Activated naive CD4-positive, alpha-beta T cell treated with anti-CD3 and anti-CD28 coated beads, Interleukin-2, amount 50 U/mL, for 72 hours (primary cell): ENCODE measurements at regions not wholly inside any gene's neighbourhood (a gene's known extent, or its start where the extent isn't known, plus 50 kb on each side); places are given as distances from the start of the nearest gene placed in this dataset.

ENCODE experiments used
- ATAC-seq, 2 donors: fragments of 150-1000 bp; cut with Tn5 transposase; 2 replicates each; pipeline ENCODE4 v1.10.0; 2021; ENCODE audit warnings: mild to moderate bottlenecking in 2 of 2, moderate library complexity in 2 of 2
- DNase-seq, 2 donors: peaks; one replicate each; pipeline ENCODE4 v3.0.0; 2021 to 2022; ENCODE audit warnings: low spot score in 2 of 2
- H3K27ac Mint-ChIP-seq, 2 donors: one replicate each; pipeline ENCODE4 v1.8.0; 2022; ENCODE audit warnings: mild to moderate bottlenecking in 2 of 2, mixed read lengths in 2 of 2
- H3K36me3 Mint-ChIP-seq, 2 donors: one replicate each; pipeline ENCODE4 v1.8.0; 2022; ENCODE audit warnings: mixed read lengths in 2 of 2
- H3K9me3 Mint-ChIP-seq, 2 donors: one replicate each; pipeline ENCODE4 v1.8.0; 2022; ENCODE audit warnings: mixed read lengths in 2 of 2

DNA sequence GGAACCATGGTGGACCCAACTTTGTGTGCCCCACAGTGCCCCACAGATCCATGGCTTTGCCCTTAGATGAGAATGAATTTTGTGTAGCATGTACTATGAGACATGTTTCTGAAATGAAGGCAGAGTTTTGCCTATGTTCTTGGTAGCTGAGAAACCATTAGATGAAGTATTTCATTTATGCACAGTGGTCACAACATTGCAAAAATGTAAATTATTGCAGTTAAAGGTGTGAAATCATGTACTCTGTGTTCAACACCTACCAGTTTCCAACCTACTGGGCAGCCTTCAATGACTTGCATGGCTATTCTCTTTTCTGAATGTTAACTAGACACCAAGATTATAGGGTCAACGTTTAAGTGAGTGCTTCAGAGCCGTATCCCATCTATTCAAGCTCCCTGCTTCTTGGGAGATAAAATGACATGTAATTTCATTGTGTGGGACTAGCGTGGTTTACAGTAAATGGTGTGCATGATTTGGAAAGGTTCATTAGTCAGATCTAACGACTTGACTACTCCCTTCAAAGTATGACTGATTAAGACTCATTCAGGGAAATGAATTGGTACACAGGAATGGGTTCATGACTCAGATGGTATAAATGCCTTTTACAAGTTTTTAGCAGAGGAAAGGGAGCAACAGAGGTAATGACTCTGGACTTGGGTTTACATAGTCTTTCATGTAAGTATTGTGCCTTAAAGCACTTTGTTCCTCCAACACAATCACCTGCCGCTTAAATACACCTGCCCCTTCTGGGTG lies 106.1 kb upstream of the AKIRIN2 start:
- peak overlapping the region in 1 of 2 donors; percentile 87 for H3K27ac Mint-ChIP-seq
- ATAC-seq: peak; percentile 92 to 98
- no peaks in the 10 kb centered on the region for H3K9me3 Mint-ChIP-seq
- no peaks in the 10 kb centered on the region for H3K36me3 Mint-ChIP-seq
- DNase-seq: peak in 1 of 2 donors; percentile 41

DNA sequence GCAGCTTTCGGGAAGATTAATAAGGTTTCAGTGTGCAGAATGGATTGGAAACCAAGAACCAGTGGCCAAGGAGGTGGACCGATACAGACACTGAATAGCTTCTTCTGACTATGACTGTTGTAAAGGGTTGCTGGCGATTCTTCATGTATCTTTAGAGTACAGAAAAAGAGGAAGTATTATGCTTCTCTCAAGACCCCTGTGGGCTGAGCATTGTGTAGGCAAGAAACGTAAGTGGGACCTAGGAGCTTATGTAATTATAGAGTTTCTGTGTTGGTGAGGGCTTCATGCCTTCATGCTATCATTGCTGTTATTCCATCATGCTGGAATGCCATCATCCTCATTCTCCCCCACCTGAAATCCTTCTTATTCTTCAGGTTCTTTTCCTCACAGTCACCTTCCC lies 105.4 kb upstream of the AKIRIN2 start:
- H3K27ac Mint-ChIP-seq: no peak overlapping the region
- no peaks in the 10 kb centered on the region for H3K36me3 Mint-ChIP-seq
- no peaks in the 10 kb centered on the region for H3K9me3 Mint-ChIP-seq

DNA sequence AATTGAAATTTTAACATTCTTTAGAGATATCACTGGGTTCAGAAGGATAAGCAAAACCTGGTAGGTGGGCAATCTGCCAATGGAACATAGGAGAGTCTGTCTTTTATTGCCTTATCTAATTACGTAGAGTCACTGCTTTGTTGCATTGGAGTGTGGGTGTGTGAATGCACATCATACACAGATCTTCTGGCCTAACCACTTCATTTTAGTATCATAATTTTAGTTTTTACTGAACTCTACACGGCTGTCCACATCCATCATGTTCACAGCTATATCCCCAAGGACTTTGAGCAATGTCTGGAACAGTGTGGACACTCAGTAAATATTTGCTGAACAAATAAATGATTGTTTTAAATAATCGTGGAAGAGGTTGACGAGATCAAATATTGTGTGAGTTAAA lies 104.6 kb upstream of the AKIRIN2 start:
- Mint-ChIP-seq H3K9me3 (no peaks in the 10 kb centered on the region), H3K36me3 (no peaks in the 10 kb centered on the region), H3K27ac (no peak overlapping the region)
- no peak for DNase-seq
- ATAC-seq: no peak

More for the DNA sequence above, 105.4 kb upstream of the AKIRIN2 start:
- no peak for ATAC-seq
- DNase-seq: no peak

DNA sequence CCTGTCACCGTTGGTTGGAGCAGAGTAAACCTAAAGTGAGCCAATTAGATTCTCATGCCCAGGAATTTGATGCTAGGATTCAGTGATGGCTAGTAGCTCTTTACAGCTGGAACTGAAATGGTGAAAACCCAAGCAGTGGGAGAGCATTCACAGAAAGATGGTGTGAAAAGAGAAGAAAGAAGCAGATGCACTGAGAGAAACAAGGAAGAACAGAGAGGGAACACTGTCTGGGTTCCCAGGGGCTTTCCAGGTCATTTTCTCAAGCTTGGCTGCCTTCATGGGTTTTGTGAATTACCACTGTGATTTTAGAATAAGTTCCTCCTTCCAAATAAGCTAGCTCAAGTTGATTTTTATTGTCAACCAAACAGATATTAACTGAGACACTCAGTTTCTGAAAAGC lies 104.1 kb upstream of the AKIRIN2 start:
- Mint-ChIP-seq H3K9me3 (no peaks in the 10 kb centered on the region), H3K27ac (peak overlapping the region in 1 of 2 donors; percentile 56), H3K36me3 (no peaks in the 10 kb centered on the region)
- ATAC-seq (no peak), DNase-seq (no peak)

GRCh38 chr6:87803791-87804190 lies 101.8 kb upstream of the AKIRIN2 start:
- Mint-ChIP-seq H3K36me3 (no peaks in the 10 kb centered on the region), H3K9me3 (no peaks in the 10 kb centered on the region), H3K27ac (no peak overlapping the region)
- DNase-seq: no peak
- ATAC-seq: no peak

DNA sequence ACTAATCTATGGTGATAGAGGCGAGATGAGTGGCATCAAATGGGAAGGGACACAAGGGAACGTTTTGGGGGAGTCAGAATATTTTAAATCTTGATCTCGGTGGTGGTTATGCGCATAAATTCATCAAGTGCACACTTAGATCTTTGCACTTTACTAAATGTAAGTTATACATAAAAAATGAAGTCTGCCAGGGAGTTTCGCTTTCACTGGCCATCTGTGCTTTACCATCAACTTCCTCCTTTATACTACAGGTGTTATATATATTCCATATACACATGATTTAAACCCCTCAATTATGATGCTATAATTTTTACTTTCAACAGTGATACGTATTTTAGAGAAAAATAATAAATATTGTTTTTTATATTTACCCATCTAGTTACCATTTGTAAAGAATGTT lies 97.6 kb upstream of the AKIRIN2 start:
- ATAC-seq: no peak
- no peaks in the 10 kb centered on the region for H3K36me3 Mint-ChIP-seq
- DNase-seq: no peak
- H3K27ac Mint-ChIP-seq: no peak overlapping the region
- no peaks in the 10 kb centered on the region for H3K9me3 Mint-ChIP-seq

DNA sequence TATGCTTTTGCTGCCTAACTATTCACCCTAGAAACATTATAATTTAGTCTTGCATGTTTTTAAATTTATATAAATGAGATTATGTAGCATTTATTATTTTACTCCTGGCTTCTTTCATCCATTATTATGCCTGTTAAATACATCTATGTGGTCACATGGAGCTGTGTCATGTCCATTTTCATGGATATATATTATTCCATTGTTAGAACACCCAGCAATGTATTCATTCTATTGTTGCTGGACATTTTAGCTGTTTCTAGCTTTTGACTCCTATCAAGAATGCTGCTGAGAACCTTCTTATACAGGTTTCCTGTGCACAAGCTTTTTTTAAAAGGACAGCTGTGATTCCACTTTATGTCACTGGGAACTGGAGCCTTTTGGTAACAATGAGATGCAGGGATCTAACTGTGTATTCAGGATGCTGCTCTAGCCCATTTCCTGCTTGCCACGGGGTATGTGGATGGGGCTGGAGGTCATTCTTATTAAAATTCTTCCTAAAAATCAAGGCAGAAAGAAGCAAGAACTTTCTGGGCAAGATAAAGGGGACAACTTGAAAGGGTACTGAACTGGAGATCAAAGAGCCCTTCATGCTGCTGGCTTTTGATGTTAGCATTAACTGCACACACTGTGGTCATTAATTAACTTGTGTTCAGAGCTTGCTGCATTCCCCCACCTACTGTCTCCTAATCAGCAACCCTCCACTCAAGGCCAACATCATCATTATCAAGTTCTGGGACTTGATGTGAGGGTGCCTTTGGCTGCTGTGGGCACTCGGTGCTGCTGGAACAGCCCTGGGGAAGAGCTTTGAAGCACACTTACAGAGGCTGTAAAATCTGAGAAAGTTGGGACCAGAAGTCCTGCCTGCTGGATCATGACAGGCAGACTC lies 96.6 kb upstream of the AKIRIN2 start:
- no peak for ATAC-seq
- no peaks in the 10 kb centered on the region for H3K36me3 Mint-ChIP-seq
- H3K9me3 Mint-ChIP-seq: no peaks in the 10 kb centered on the region
- DNase-seq: no peak
- H3K27ac Mint-ChIP-seq: no peak overlapping the region

DNA sequence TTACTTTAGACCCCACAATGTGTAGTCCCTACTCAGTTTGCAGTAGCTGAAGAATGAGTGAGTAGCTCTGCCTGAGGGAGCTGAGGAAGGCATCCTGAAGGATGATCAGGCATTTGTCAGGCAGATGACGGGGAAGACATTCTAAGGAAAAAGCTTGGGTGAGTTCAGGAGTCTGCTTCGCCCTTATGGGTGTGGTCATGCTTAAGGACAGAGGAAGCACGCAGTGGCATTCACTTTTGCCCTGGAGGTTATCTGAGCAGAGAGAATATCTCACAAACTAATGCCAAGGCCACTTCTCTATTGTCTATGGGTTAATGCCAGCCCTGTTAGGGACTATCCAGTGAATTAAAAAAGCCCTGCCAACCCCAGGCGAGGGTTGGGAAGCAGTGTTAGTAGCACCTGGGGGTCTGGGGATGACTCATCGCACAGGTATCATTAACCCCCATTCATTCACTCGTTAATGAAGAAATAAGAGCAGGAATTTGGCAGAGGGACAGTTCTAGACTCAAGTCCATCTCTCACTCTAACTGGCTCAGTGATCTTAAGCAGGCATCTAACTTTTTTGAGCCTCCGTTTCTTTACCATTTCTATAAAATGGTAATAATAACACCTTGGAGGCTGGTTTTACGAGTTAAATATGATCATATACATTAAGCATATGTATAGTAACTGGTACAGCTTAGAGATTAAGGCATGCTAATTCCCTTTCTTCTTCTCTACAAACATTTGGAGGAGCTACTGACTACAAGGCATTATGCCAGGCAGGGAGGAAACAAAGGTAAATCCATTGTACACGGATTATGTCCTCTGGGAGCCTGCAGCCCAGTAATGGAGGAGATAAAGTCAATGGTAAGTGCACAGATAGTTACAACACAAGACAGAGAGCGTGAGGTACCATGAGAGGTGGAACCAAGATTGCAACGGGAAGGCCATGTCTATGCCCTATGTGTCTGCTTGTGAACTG lies 93.2 kb upstream of the AKIRIN2 start:
- Mint-ChIP-seq H3K27ac (no peak overlapping the region), H3K36me3 (no peaks in the 10 kb centered on the region), H3K9me3 (no peaks in the 10 kb centered on the region)
- DNase-seq (no peak), ATAC-seq (no peak)

GRCh38 chr6:87793315-87793714 lies 91.3 kb upstream of the AKIRIN2 start:
- Mint-ChIP-seq H3K9me3 (no peaks in the 10 kb centered on the region), H3K36me3 (no peaks in the 10 kb centered on the region), H3K27ac (no peak overlapping the region)
- no peak for ATAC-seq
- no peak for DNase-seq

GRCh38 chr6:87791982-87792381 lies 89.9 kb upstream of the AKIRIN2 start:
- no peak overlapping the region for H3K27ac Mint-ChIP-seq
- ATAC-seq: no peak

DNA sequence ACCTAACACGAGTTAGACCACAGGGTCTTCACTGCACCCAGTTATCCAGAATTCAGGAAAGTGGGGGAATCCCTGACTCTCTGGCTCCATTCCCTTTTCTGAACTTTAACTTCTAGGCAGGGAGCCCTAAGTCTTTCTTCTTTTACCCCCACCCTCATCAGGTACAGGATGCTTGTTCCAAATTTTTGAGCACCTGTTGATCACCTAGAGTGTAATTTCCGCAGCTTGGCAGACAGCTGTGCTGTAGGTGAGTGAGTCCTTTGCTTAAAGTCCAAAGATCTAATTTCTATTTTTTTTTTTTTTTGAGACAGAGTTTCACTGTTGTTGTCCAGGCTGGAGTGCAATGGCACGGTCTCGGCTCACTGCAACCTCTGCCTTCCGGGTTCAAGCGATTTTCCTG lies 89.5 kb upstream of the AKIRIN2 start:
- H3K36me3 Mint-ChIP-seq: no peaks in the 10 kb centered on the region

More at GRCh38 chr6:87791982-87792381, 89.9 kb upstream of the AKIRIN2 start:
- no peaks in the 10 kb centered on the region for H3K9me3 Mint-ChIP-seq
- no peak for DNase-seq
- no peaks in the 10 kb centered on the region for H3K36me3 Mint-ChIP-seq

GRCh38 chr6:87791029-87791428 lies 89.0 kb upstream of the AKIRIN2 start:
- Mint-ChIP-seq H3K27ac (no peak overlapping the region), H3K9me3 (no peaks in the 10 kb centered on the region), H3K36me3 (no peaks in the 10 kb centered on the region)
- no peak for ATAC-seq
- no peak for DNase-seq

More for the DNA sequence above, 89.5 kb upstream of the AKIRIN2 start:
- no peaks in the 10 kb centered on the region for H3K9me3 Mint-ChIP-seq
- no peak for ATAC-seq
- H3K27ac Mint-ChIP-seq: no peak overlapping the region
- no peak for DNase-seq

- no peak overlapping the region for H3K27ac Mint-ChIP-seq
- no peak for ATAC-seq
- no peak for DNase-seq
- no peaks in the 10 kb centered on the region for H3K9me3 Mint-ChIP-seq
- no peaks in the 10 kb centered on the region for H3K36me3 Mint-ChIP-seq
Measured at GRCh38 chr6:87789900-87790290, 87.9 kb upstream of the AKIRIN2 start.

GRCh38 chr6:87789198-87789899 lies 87.3 kb upstream of the AKIRIN2 start:
- no peaks in the 10 kb centered on the region for H3K36me3 Mint-ChIP-seq
- no peak for DNase-seq
- ATAC-seq: no peak
- H3K27ac Mint-ChIP-seq: no peak overlapping the region
- no peaks in the 10 kb centered on the region for H3K9me3 Mint-ChIP-seq

DNA sequence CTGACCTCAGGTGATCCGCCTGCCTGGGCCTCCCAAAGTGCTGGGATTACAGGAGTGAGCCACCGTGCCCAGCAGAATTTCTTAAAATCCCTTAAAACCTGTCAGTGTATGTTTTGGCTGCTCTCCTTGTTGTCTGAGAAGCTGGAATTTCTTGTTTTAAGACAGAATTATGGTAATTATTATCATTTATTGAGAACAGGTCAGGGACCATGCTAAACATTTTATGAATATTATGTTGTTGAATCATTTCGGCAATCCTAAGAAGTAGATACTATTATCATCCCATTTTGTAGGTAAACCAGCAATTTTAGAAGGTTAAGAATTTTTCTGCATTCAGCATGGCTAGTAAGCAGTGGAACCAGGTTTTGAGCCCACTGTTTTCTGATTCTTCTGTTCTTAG lies 86.1 kb upstream of the AKIRIN2 start:
- ATAC-seq (no peak), DNase-seq (no peak)
- H3K9me3 Mint-ChIP-seq: no peaks in the 10 kb centered on the region
- no peak overlapping the region for H3K27ac Mint-ChIP-seq
- H3K36me3 Mint-ChIP-seq: no peaks in the 10 kb centered on the region

DNA sequence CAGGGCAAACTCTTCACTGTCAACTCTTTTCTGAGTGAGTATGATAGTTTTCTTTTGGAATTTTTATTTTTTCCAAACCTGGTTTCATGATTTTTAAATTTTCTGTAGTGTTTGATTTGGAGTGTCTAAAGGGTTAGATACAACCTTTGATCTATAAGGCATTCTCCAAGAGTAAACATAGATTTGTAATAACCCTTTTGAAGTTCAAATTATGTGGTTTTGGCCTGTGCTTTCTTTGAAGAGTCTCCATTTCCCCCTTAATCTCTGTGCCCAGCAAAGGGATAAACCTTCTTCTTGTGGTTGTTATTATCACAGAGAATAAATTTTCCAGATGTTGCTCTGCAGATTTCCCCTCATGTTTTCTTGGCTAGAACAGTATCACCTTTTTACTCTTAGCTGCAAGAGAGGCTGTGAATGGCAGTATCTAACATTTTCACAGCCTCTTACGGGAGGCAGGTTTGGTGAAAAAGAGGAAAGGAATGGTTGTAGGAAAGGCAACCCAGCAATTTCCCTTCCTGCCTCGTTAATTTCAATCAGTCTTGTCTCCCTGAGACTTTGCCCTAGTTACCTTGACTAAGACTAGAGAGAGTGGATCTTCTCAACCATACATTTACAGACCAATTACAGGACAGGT lies 83.3 kb upstream of the AKIRIN2 start:
- no peak overlapping the region for H3K27ac Mint-ChIP-seq
- no peaks in the 10 kb centered on the region for H3K36me3 Mint-ChIP-seq
- ATAC-seq (no peak), DNase-seq (no peak)
- H3K9me3 Mint-ChIP-seq: no peaks in the 10 kb centered on the region
